ENCODE measurements at regions not wholly inside any gene's neighbourhood (a gene's known extent, or its start where the extent isn't known, plus 50 kb on each side); places are given as distances from the start of the nearest gene placed in this dataset.

DNA sequence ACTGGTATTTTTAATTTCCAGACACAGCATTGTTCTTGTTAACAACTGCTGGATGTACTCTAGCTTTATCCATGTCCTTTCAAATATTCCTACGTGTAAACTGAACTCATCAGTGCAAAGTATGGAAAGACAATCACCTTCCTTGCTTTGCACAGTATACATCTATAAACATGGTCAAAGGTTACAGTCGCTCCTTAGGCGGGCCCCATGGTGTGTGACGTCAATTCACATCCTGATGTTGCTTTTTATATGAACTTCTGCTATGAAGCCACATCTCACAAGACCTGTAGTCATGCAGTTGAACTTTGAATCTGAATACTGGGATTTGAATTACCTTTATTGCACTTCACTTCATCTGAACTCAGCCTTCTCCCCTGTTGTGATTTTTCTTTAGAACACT, 447.6 kb upstream of the PSMD7 start:
- no peak overlapping the region for H3K27ac Mint-ChIP-seq
- H3K4me3 Mint-ChIP-seq: no peak overlapping the region
- TF ChIP-seq, protein P1, sequence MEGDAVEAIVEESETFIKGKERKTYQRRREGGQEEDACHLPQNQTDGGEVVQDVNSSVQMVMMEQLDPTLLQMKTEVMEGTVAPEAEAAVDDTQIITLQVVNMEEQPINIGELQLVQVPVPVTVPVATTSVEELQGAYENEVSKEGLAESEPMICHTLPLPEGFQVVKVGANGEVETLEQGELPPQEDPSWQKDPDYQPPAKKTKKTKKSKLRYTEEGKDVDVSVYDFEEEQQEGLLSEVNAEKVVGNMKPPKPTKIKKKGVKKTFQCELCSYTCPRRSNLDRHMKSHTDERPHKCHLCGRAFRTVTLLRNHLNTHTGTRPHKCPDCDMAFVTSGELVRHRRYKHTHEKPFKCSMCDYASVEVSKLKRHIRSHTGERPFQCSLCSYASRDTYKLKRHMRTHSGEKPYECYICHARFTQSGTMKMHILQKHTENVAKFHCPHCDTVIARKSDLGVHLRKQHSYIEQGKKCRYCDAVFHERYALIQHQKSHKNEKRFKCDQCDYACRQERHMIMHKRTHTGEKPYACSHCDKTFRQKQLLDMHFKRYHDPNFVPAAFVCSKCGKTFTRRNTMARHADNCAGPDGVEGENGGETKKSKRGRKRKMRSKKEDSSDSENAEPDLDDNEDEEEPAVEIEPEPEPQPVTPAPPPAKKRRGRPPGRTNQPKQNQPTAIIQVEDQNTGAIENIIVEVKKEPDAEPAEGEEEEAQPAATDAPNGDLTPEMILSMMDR (IDR thresholded peaks at IDR 0.05; ENCODE audit: unreplicated experiment in 3 of 3): no peak
- H3K27me3 Mint-ChIP-seq (ENCODE audit: low read depth): no peaks in the 10 kb centered on the region
- H3K9me3 Mint-ChIP-seq: peaks cover 5% of the 10 kb centered on the region
- H3K36me3 Mint-ChIP-seq (ENCODE audit: low read depth): no peaks in the 10 kb centered on the region
- no peaks in the 10 kb centered on the region for H3K4me1 Mint-ChIP-seq

DNA sequence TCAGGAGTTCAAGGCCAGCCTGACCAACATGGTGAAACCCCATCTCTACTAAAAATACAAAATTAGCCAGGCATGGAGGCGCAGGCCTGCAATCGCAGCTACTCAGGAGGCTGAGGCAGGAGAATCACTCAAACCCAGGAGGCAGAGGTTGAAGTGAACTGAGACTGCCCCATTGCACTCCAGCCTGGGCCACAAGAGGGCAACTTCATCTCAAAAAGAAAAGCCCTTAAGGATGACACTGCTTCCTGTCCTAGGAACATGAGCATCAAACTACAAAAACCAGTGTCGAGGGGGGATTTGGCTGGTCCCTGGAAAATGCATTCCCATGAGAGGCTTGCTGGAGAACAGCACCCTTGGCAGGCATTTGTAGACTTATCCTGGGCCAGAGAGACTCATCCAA, 449.5 kb upstream of the PSMD7 start:
- Mint-ChIP-seq H3K36me3 (ENCODE audit: low read depth) (no peaks in the 10 kb centered on the region), H3K9me3 (no peaks in the 10 kb centered on the region), H3K4me3 (no peak overlapping the region), H3K27me3 (ENCODE audit: low read depth) (peaks cover 5% of the 10 kb centered on the region), H3K27ac (no peak overlapping the region), H3K4me1 (no peaks in the 10 kb centered on the region)
- TF ChIP-seq, protein P1 (IDR thresholded peaks at IDR 0.05; ENCODE audit: unreplicated experiment in 3 of 3): no peak

- peaks cover 5% of the 10 kb centered on the region for H3K27me3 Mint-ChIP-seq (ENCODE audit: low read depth)
- H3K9me3 Mint-ChIP-seq: no peaks in the 10 kb centered on the region
- H3K36me3 Mint-ChIP-seq (ENCODE audit: low read depth): no peaks in the 10 kb centered on the region
- H3K4me3 Mint-ChIP-seq: no peak overlapping the region
- no peaks in the 10 kb centered on the region for H3K4me1 Mint-ChIP-seq
- TF ChIP-seq, protein P1 (IDR thresholded peaks at IDR 0.05; ENCODE audit: unreplicated experiment in 3 of 3): peak in 2 of 3 experiments; percentile 7 to 16
- no peak overlapping the region for H3K27ac Mint-ChIP-seq
Measured at GRCh38 chr16:73846356-73846755, 450.3 kb upstream of the PSMD7 start.

GRCh38 chr16:73846007-73846330, 450.6 kb upstream of the PSMD7 start:
- TF ChIP-seq, protein P1 (IDR thresholded peaks at IDR 0.05; ENCODE audit: unreplicated experiment in 3 of 3): no peak
- Mint-ChIP-seq H3K4me1 (no peaks in the 10 kb centered on the region), H3K4me3 (no peak overlapping the region), H3K36me3 (ENCODE audit: low read depth) (no peaks in the 10 kb centered on the region), H3K27ac (no peak overlapping the region), H3K9me3 (no peaks in the 10 kb centered on the region), H3K27me3 (ENCODE audit: low read depth) (peaks cover 5% of the 10 kb centered on the region)

DNA sequence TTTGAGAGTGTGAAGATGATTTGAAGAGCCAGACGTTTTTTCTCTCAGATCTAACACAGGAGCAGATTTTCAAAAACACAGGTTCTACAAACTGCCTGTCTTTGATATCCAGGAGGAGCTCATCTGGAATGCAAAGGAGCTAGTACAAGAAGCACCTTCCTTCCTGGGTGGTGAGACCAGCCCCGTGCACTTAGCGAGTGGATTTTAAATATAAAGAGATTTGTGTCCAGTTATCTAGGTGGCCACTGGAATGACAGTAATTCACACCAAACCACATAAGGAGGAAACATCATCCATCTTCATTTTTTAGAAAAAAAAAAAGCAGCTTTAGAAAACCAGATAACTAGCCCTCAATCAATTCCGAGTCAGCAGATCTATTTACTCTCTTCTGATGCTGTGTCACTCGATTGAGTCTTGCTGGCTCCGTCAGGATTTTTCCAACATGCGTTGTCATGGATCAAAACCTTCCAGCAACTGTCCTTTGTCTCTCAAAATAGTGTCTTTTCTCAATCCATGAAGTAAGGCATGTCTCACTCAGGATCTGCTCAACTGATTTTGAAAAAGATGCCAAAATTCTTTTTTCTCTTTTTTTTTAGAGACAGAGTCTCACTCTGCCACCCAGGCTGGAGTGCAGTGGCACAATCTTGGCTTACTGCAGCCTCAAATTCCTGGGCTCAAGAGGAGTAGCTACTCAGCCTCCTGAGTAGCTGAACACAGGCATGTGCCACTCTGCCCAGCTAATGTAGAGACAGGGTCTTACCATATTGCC, 451.2 kb upstream of the PSMD7 start:
- Mint-ChIP-seq H3K36me3 (ENCODE audit: low read depth) (no peaks in the 10 kb centered on the region), H3K27ac (no peak overlapping the region), H3K27me3 (ENCODE audit: low read depth) (peaks cover 5% of the 10 kb centered on the region), H3K4me1 (no peaks in the 10 kb centered on the region), H3K9me3 (no peaks in the 10 kb centered on the region), H3K4me3 (no peak overlapping the region)
- TF ChIP-seq, protein P1 (IDR thresholded peaks at IDR 0.05; ENCODE audit: unreplicated experiment in 3 of 3): no peak

DNA sequence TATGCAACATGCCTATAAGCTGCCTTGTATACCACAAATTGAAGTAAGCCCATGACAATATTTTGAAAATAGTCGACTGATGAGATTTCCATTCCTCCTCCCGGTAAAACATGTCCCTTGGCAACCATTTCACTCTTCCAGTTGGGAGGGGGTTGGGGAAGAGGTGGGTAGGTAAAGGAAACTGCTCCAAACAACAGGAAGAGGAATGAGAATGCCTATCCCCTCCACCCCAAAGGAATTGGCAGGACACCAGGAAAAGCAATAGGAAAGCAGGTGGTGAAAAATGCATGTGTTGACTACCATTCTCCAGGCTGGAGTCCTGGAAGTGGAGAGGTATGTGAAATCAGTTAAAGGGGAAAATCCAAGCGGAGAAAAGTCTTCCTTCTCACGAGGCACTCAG, 455.9 kb upstream of the PSMD7 start:
- TF ChIP-seq, protein P1 (IDR thresholded peaks at IDR 0.05; ENCODE audit: unreplicated experiment in 3 of 3): no peak
- Mint-ChIP-seq H3K27ac (no peak overlapping the region), H3K4me3 (no peak overlapping the region), H3K27me3 (ENCODE audit: low read depth) (peaks cover 14% of the 10 kb centered on the region), H3K36me3 (ENCODE audit: low read depth) (no peaks in the 10 kb centered on the region), H3K4me1 (no peaks in the 10 kb centered on the region), H3K9me3 (peaks cover 6% of the 10 kb centered on the region)

Data from nephron (organoid).